IPS DF 6.9 (cell line): ENCODE measurements at regions not wholly inside any gene's neighbourhood (a gene's known extent, or its start where the extent isn't known, plus 50 kb on each side); places are given as distances from the start of the nearest gene placed in this dataset.

Experiments used
- DNase-seq: peaks from one replicate; pipeline ENCODE4 v3.0.0-alpha.2; 2013; ENCODE audit warnings: low read depth, low spot score
- H3K27ac ChIP-seq: one replicate; pipeline ENCODE4 v1.5.1; 2013; ENCODE audit warnings: low read length, control low read depth
- H3K27me3 ChIP-seq: 2 replicates; pipeline ENCODE4 v1.6.1; 2013; ENCODE audit warnings: mild to moderate bottlenecking, low read length; ENCODE audit not compliant: control insufficient read depth, insufficient read depth
- H3K36me3 ChIP-seq: 2 replicates; pipeline ENCODE4 v1.6.1; 2013; ENCODE audit warnings: low read length; ENCODE audit not compliant: control insufficient read depth, insufficient read depth
- H3K4me1 ChIP-seq: 2 replicates; pipeline ENCODE4 v1.6.1; 2013; ENCODE audit warnings: low read length; ENCODE audit not compliant: control insufficient read depth, insufficient read depth
- H3K4me3 ChIP-seq: 2 replicates; pipeline ENCODE4 v1.5.1; 2013; ENCODE audit warnings: mild to moderate bottlenecking, low read length
- H3K9me3 ChIP-seq: 2 replicates; pipeline ENCODE4 v1.6.1; 2013; ENCODE audit warnings: low read length, inconsistent platforms; ENCODE audit not compliant: control insufficient read depth, insufficient read depth
- WGBS: extraction: QIAGEN DNeasy Blood & Tissue Kit; methylation state at CpG from one replicate; pipeline ENCODE4 v1.1.7; 2013; ENCODE audit warnings: mixed read lengths, missing lambda C conversion rate; ENCODE audit not compliant: insufficient read length, insufficient coverage; 5-methylcytosine and 5-hydroxymethylcytosine counted together

DNA sequence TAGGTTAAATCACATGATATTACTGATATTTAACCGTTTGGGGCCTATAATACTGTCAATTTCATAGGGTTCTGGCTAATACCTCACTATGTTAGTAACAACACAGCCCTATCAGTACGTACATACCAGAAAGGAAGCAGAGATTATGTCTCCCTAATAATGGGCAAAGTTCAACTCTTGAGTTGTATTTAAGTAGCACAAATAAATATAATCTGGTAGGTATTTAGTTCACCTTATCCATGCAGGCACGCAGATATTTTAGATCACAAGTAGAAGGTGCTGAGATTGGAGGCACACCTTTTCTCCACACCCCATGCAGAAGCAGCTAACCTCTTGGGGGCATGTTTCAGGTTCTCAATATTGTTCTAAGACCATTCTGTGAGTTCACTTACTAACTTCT lies 118.9 kb downstream of the IRS1 start:
- H3K4me1 ChIP-seq: no peaks in the 10 kb centered on the region
- no CpG with 5 or more reads among the region's 3 CpGs for WGBS
- H3K27me3 ChIP-seq: no peaks in the 10 kb centered on the region
- no peak overlapping the region for H3K4me3 ChIP-seq
- DNase-seq: no peak
- no peaks in the 10 kb centered on the region for H3K9me3 ChIP-seq
- H3K27ac ChIP-seq: no peak overlapping the region
- no peaks in the 10 kb centered on the region for H3K36me3 ChIP-seq

DNA sequence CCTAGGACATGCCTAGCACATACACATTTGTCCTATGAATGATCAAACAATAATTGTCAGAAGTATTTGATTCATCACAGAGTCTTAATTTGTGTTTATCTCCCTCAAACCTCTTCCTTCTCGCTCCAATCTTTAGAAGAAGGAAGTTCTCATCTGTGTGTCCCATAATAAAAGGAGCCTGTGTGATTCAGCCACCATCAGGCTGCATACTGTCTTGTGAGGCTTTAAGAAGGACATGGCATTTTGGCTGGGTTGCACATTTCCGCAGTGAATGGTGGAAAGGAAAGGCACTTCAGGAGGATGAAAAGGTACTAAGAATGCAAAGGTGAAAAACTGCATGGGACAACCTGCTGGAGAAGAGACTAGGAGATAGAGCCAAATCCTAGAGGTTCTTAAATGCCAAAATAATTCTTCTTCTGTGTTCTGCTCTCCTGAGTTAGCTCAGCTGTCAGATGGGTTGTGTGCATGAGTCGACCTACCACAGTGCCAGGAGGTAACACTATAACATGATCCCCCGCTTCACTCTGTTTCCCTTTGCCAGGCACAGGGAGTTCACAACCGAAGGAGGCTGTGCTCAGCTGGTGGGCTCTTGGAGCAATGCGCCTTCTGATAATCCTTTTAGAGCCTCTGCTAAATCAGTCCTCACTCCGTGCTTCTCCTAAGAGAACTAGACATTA lies 120.1 kb downstream of the IRS1 start:
- H3K4me3 ChIP-seq: no peak overlapping the region
- H3K9me3 ChIP-seq: no peaks in the 10 kb centered on the region
- no peaks in the 10 kb centered on the region for H3K4me1 ChIP-seq
- no CpG with 5 or more reads among the region's 7 CpGs for WGBS
- DNase-seq: no peak
- no peaks in the 10 kb centered on the region for H3K27me3 ChIP-seq
- H3K36me3 ChIP-seq: no peaks in the 10 kb centered on the region
- H3K27ac ChIP-seq: no peak overlapping the region

DNA sequence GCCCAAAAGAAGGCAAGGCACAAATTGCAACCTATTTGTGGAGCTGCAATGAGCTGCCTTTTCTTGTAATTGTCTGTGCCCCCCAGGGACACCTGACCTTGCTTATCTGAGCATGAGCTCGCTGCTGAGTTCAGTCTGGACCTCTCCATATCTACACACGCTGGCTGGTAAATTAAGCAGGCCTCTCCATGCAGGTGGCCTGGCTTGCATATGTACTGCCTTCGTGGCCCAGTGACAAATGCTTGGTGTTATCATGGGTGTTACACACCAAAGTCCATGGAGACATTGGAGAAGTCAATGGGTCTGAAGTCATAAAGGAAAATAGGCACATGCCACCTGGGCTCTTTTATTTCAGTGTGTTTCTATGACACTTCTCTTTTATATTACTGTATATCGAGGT lies 121.2 kb downstream of the IRS1 start:
- Histone ChIP-seq H3K9me3 (no peaks in the 10 kb centered on the region), H3K27ac (no peak overlapping the region), H3K4me1 (no peaks in the 10 kb centered on the region), H3K36me3 (no peaks in the 10 kb centered on the region), H3K27me3 (no peaks in the 10 kb centered on the region), H3K4me3 (no peak overlapping the region)
- WGBS: no CpG with 5 or more reads among the region's 4 CpGs
- no peak for DNase-seq

DNA sequence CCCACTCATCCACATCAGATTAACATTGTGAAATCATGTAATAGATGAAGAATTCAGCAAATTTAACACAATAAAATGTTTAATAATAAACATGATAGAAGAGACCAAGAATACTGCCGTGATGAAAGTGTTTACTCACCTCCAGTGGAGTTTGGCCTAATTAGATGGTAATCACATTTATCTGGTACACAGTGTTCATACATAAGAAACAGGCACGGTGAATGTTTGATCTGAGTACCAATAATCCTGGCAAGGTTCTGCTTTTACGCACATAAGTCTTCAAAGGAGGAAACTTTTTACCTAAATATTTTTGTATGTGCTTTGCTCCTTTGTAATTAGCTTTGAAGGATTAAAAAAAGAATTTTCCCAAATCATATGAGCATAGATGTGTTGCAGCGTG lies 122.5 kb downstream of the IRS1 start:
- whole genome bisulfite sequencing: no CpG with 5 or more reads among the region's 4 CpGs
- H3K4me1 ChIP-seq: no peaks in the 10 kb centered on the region
- H3K27me3 ChIP-seq: no peaks in the 10 kb centered on the region
- no peak overlapping the region for H3K4me3 ChIP-seq
- no peaks in the 10 kb centered on the region for H3K9me3 ChIP-seq
- no peak for DNase-seq
- no peaks in the 10 kb centered on the region for H3K36me3 ChIP-seq
- H3K27ac ChIP-seq: no peak overlapping the region

DNA sequence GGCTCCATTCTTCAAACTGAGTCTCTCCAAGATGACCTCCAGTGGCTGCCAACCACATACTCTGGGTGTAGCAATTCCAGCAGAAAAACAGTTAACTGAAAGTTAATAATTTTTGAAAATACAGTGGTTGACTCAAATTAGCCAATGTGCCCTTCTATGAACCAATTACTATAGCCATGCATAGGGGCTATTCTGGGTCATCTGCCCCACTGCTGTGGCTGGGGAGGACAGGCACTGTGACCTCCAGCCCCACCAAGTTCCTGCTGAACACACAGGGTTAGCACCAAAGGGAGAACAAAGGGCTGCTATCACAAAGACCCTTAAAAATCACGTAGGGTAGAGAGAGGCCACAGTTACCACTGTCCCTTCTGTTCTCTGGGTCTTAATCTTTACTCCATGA lies 123.0 kb downstream of the IRS1 start:
- no peak for DNase-seq
- Histone ChIP-seq H3K27me3 (no peaks in the 10 kb centered on the region), H3K27ac (no peak overlapping the region), H3K36me3 (no peaks in the 10 kb centered on the region), H3K9me3 (no peaks in the 10 kb centered on the region), H3K4me3 (no peak overlapping the region), H3K4me1 (no peaks in the 10 kb centered on the region)
- whole genome bisulfite sequencing: no CpG with 5 or more reads among the region's 1 CpG

DNA sequence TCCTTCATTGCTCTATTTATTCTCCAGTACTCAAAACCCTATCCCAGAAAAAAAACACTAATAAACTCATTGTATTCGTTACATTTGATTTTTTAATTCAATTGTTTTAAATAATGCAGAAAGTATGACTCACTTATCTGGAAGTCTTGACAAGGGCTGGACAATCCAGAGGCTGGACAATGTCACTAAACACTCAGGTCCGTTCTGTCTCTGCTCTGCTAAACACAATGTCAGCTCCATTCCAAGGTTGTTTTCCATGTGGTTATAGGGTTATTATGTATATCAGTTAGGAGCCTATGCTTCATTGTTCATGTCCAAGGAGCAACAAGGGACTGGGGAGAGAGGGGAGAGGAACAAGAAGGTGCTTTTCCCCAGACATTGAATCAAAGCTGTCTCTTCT lies 125.5 kb downstream of the IRS1 start:
- no peaks in the 10 kb centered on the region for H3K4me1 ChIP-seq
- no peak overlapping the region for H3K4me3 ChIP-seq
- no peaks in the 10 kb centered on the region for H3K27me3 ChIP-seq
- DNase-seq: no peak
- no peak overlapping the region for H3K27ac ChIP-seq
- no CpG with 5 or more reads among the region's 2 CpGs for WGBS
- no peaks in the 10 kb centered on the region for H3K9me3 ChIP-seq
- no peaks in the 10 kb centered on the region for H3K36me3 ChIP-seq

DNA sequence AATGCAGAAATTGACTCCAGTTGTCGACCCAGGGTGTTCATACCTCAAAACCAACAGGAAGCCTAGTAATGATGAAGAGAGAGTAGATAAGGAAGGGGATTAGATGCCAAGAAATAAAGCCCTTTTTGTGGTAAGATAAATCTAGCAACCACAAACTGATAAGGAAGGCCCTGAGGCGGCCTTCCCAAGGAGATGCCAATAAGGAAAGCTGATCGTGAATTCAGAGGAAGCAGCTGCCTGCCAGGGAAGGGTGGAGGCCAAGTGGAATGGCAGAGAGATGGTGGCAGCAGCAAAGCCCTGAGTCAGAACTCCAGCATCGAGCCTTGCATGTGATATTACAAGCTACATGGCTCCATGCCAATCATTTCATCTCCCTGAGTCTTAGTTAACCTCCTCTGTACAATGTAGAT lies 126.3 kb downstream of the IRS1 start:
- H3K36me3 ChIP-seq: no peaks in the 10 kb centered on the region
- no peak for DNase-seq
- H3K4me1 ChIP-seq: no peaks in the 10 kb centered on the region
- no peak overlapping the region for H3K4me3 ChIP-seq
- no peaks in the 10 kb centered on the region for H3K9me3 ChIP-seq
- no peaks in the 10 kb centered on the region for H3K27me3 ChIP-seq
- no peak overlapping the region for H3K27ac ChIP-seq
- WGBS: no CpG with 5 or more reads among the region's 4 CpGs

GRCh38 chr2:226671141-226671676 lies 128.4 kb downstream of the IRS1 start:
- no peaks in the 10 kb centered on the region for H3K27me3 ChIP-seq
- H3K27ac ChIP-seq: no peak overlapping the region
- H3K36me3 ChIP-seq: no peaks in the 10 kb centered on the region
- DNase-seq: no peak
- no peaks in the 10 kb centered on the region for H3K4me1 ChIP-seq
- WGBS: no CpG with 5 or more reads among the region's 4 CpGs
- no peak overlapping the region for H3K4me3 ChIP-seq
- H3K9me3 ChIP-seq: no peaks in the 10 kb centered on the region

DNA sequence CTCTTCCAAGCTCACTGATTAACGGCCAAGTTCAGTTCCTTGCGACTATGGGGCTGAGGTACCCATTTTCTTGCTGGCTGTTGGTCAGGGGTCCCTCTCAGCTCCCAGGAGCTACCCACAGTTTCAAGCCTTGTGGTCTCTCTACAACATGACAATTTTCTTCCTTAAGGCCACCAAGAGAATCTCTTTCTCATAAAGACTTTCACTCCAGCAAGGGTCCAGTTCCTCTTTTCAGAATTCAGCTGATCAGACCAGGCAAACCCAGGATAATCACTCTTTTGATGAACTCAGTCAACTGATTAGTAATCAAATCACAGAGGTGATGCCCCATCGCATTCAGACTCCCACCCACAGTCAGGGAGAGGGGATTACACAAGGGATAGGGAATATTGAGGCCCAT lies 129.7 kb downstream of the IRS1 start:
- Histone ChIP-seq H3K4me1 (no peaks in the 10 kb centered on the region), H3K27ac (no peak overlapping the region), H3K4me3 (no peak overlapping the region), H3K27me3 (no peaks in the 10 kb centered on the region), H3K36me3 (no peaks in the 10 kb centered on the region), H3K9me3 (no peaks in the 10 kb centered on the region)
- no peak for DNase-seq
- no CpG with 5 or more reads among the region's 3 CpGs for WGBS

DNA sequence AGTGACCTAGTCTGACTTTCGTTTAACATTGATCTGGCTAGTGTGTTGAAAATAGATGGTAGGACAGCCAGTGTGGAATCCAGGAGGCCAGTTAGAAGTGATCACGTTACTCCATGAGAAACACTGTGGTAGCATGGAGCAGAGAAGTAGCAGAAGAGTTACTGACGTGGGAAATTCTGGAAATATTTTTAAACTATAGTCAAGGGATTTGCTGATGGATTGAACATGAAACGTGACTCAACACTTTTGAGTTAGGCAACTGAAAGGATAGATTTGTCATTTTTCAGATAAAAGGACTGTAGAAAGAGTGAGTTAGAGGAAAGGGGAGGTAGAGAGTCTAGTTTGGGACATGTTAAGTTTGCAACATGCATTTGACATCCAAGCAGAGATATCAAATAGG lies 130.4 kb downstream of the IRS1 start:
- H3K4me1 ChIP-seq: no peaks in the 10 kb centered on the region
- WGBS: no CpG with 5 or more reads among the region's 4 CpGs

DNA sequence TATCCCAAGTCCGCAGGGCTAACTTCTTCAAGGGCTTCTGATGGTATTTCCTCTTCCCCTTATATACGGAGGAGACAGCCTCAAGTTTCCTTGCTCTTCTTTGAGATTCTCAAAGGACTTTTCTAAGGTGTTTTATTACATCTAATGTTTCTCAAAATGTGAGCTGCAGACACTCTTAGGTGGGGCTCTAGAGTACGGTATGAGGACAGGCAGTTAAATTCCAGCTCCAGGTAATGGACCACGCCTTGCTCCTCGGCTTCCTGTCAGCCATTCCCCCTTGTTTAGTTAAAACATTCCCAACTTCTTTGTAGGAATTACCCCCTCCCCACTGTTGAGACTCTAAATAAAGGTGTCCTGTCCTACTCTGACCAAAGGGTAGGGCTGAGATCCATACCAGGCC lies 131.9 kb downstream of the IRS1 start:
- Histone ChIP-seq H3K36me3 (no peaks in the 10 kb centered on the region), H3K4me1 (no peaks in the 10 kb centered on the region), H3K27me3 (no peaks in the 10 kb centered on the region), H3K27ac (no peak overlapping the region), H3K9me3 (no peaks in the 10 kb centered on the region), H3K4me3 (no peak overlapping the region)
- WGBS: no CpG with 5 or more reads among the region's 5 CpGs
- no peak for DNase-seq

More for the DNA sequence above, 130.4 kb downstream of the IRS1 start:
- Histone ChIP-seq H3K36me3 (no peaks in the 10 kb centered on the region), H3K4me3 (no peak overlapping the region), H3K27me3 (no peaks in the 10 kb centered on the region), H3K27ac (no peak overlapping the region), H3K9me3 (no peaks in the 10 kb centered on the region)
- no peak for DNase-seq
